ENCODE measurements at regions not wholly inside any gene's neighbourhood (a gene's known extent, or its start where the extent isn't known, plus 50 kb on each side); places are given as distances from the start of the nearest gene placed in this dataset.
"Not testable (repeated sequence)": the region's sequence is repeated elsewhere in the genome, so short reads cannot be mapped to it uniquely, and the experiment has no call there.

GRCh38 chr20:29107884-29108283, 2149.6 kb upstream of the DEFB115 start:
- in situ Hi-C loops (cut with MboI); H3K9ac ChIP-seq (ENCODE audit: control insufficient read depth, insufficient read depth, low read length); FAIRE-seq; H3K4me3 ChIP-seq; H3K27ac ChIP-seq (ENCODE audit: control insufficient read depth, insufficient read depth); DNase-seq (ENCODE audit: low read depth, low spot score); CTCF ChIA-PET; ATAC-seq; H3K79me2 ChIP-seq (ENCODE audit: control insufficient read depth, insufficient read depth, low read length); intact Hi-C loops (cut with micrococcal nuclease; ENCODE audit: unreplicated experiment); SMC1A ChIA-PET (ENCODE audit: uncharacterized antibody, unreplicated experiment); H2AFZ ChIP-seq (ENCODE audit: control insufficient read depth, low read depth, low read length); POLR2A ChIA-PET; BruUV-seq (replicated peaks); H3K27me3 ChIP-seq (replicated peaks in 1 of 2; ENCODE audit: control insufficient read depth in 2 of 2, insufficient read depth in 2 of 2, low read length in 1 of 2); H3K9me3 ChIP-seq (replicated peaks; ENCODE audit: control insufficient read depth, insufficient read depth, low read length); H4K20me1 ChIP-seq (ENCODE audit: control insufficient read depth, insufficient read depth); RAD21 ChIA-PET (ENCODE audit: unreplicated experiment); H3K36me3 ChIP-seq (ENCODE audit: control insufficient read depth in 2 of 2, insufficient read depth in 2 of 2, low read length in 1 of 2); H3K4me1 ChIP-seq (ENCODE audit: control insufficient read depth, insufficient read depth, low read length); H3K4me2 ChIP-seq (ENCODE audit: control insufficient read depth, insufficient read depth): not testable (repeated sequence)
- WGBS (ENCODE audit: insufficient coverage, insufficient replicate concordance, low lambda C conversion rate, missing lambda C conversion rate) = 32% methylated on average over 6 of the region's 6 CpGs

DNA sequence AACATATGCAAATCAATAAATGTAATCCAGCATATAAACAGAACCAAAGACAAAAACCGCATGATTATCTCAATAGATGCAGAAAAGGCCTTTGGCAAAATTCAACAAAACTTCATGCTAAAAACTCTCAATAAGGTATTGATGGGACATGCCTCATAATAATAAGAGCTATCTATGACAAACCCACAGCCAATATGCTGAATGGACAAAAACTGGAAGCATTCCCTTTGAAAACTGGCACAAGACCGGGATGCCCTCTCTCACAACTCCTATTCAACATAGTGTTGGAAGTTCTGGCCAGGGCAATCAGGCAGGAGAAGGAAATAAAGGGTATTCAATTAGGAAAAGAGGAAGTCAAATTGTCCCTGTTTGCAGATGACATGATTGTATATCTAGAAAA, 2148.1 kb upstream of the DEFB115 start:
- H3K4me1 ChIP-seq (ENCODE audit: control insufficient read depth, insufficient read depth, low read length); SMC1A ChIA-PET (ENCODE audit: uncharacterized antibody, unreplicated experiment); BruUV-seq (replicated peaks); H2AFZ ChIP-seq (ENCODE audit: control insufficient read depth, low read depth, low read length); H3K9me3 ChIP-seq (replicated peaks; ENCODE audit: control insufficient read depth, insufficient read depth, low read length); H3K27me3 ChIP-seq (replicated peaks in 1 of 2; ENCODE audit: control insufficient read depth in 2 of 2, insufficient read depth in 2 of 2, low read length in 1 of 2); H3K27ac ChIP-seq (ENCODE audit: control insufficient read depth, insufficient read depth); H3K9ac ChIP-seq (ENCODE audit: control insufficient read depth, insufficient read depth, low read length); intact Hi-C loops (cut with micrococcal nuclease; ENCODE audit: unreplicated experiment); H3K79me2 ChIP-seq (ENCODE audit: control insufficient read depth, insufficient read depth, low read length); H4K20me1 ChIP-seq (ENCODE audit: control insufficient read depth, insufficient read depth); POLR2A ChIA-PET; FAIRE-seq; H3K4me3 ChIP-seq; H3K4me2 ChIP-seq (ENCODE audit: control insufficient read depth, insufficient read depth); CTCF ChIA-PET; DNase-seq (ENCODE audit: low read depth, low spot score); ATAC-seq; RAD21 ChIA-PET (ENCODE audit: unreplicated experiment); H3K36me3 ChIP-seq (ENCODE audit: control insufficient read depth in 2 of 2, insufficient read depth in 2 of 2, low read length in 1 of 2); in situ Hi-C loops (cut with MboI): not testable (repeated sequence)
- 6% methylated on average over 2 of the region's 2 CpGs for WGBS (ENCODE audit: insufficient coverage, insufficient replicate concordance, low lambda C conversion rate, missing lambda C conversion rate)

GRCh38 chr20:29115097-29115496, 2142.4 kb upstream of the DEFB115 start:
- H3K4me1 ChIP-seq (ENCODE audit: control insufficient read depth, insufficient read depth, low read length); H3K9ac ChIP-seq (ENCODE audit: control insufficient read depth, insufficient read depth, low read length); CTCF ChIA-PET; BruUV-seq (replicated peaks); intact Hi-C loops (cut with micrococcal nuclease; ENCODE audit: unreplicated experiment); H3K9me3 ChIP-seq (replicated peaks; ENCODE audit: control insufficient read depth, insufficient read depth, low read length); H4K20me1 ChIP-seq (ENCODE audit: control insufficient read depth, insufficient read depth); RAD21 ChIA-PET (ENCODE audit: unreplicated experiment); FAIRE-seq; DNase-seq (ENCODE audit: low read depth, low spot score); in situ Hi-C loops (cut with MboI); H3K27me3 ChIP-seq (replicated peaks in 1 of 2; ENCODE audit: control insufficient read depth in 2 of 2, insufficient read depth in 2 of 2, low read length in 1 of 2); POLR2A ChIA-PET; H3K36me3 ChIP-seq (ENCODE audit: control insufficient read depth in 2 of 2, insufficient read depth in 2 of 2, low read length in 1 of 2); ATAC-seq; H3K79me2 ChIP-seq (ENCODE audit: control insufficient read depth, insufficient read depth, low read length); H3K4me3 ChIP-seq; H2AFZ ChIP-seq (ENCODE audit: control insufficient read depth, low read depth, low read length); SMC1A ChIA-PET (ENCODE audit: uncharacterized antibody, unreplicated experiment); H3K4me2 ChIP-seq (ENCODE audit: control insufficient read depth, insufficient read depth); H3K27ac ChIP-seq (ENCODE audit: control insufficient read depth, insufficient read depth): not testable (repeated sequence)
- WGBS (ENCODE audit: insufficient coverage, insufficient replicate concordance, low lambda C conversion rate, missing lambda C conversion rate) = 40% methylated on average over 4 of the region's 4 CpGs
